ENCODE measurements at regions not wholly inside any gene's neighbourhood (a gene's known extent, or its start where the extent isn't known, plus 50 kb on each side); places are given as distances from the start of the nearest gene placed in this dataset.

GRCh38 chr2:122357998-122358397, 602.5 kb downstream of the TSN start:
- H3K4me1 Mint-ChIP-seq = no peaks in the 10 kb centered on the region
- H3K9me3 Mint-ChIP-seq = peaks cover 5% of the 10 kb centered on the region

GRCh38 chr2:122358729-122359128, 603.3 kb downstream of the TSN start:
- no peak overlapping the region for H3K27ac Mint-ChIP-seq
- H3K36me3 Mint-ChIP-seq = no peaks in the 10 kb centered on the region
- H3K4me3 Mint-ChIP-seq = no peak overlapping the region
- peaks cover 5% of the 10 kb centered on the region for H3K9me3 Mint-ChIP-seq
- H3K4me1 Mint-ChIP-seq = no peaks in the 10 kb centered on the region
- no peaks in the 10 kb centered on the region for H3K27me3 Mint-ChIP-seq

More at GRCh38 chr2:122357998-122358397, 602.5 kb downstream of the TSN start:
- no peaks in the 10 kb centered on the region for H3K36me3 Mint-ChIP-seq
- H3K27me3 Mint-ChIP-seq = peaks cover 2% of the 10 kb centered on the region
- no peak overlapping the region for H3K27ac Mint-ChIP-seq
- no peak overlapping the region for H3K4me3 Mint-ChIP-seq

GRCh38 chr2:122363885-122364284, 608.4 kb downstream of the TSN start:
- Mint-ChIP-seq H3K36me3 (no peaks in the 10 kb centered on the region), H3K27me3 (peaks cover 2% of the 10 kb centered on the region), H3K4me3 (no peak overlapping the region), H3K27ac (no peak overlapping the region), H3K4me1 (no peaks in the 10 kb centered on the region), H3K9me3 (no peaks in the 10 kb centered on the region)

GRCh38 chr2:122366427-122366826, 611.0 kb downstream of the TSN start:
- H3K27me3 Mint-ChIP-seq = peaks cover 2% of the 10 kb centered on the region
- no peak overlapping the region for H3K27ac Mint-ChIP-seq

GRCh38 chr2:122366969-122367645, 611.7 kb downstream of the TSN start:
- no peaks in the 10 kb centered on the region for H3K36me3 Mint-ChIP-seq

More at GRCh38 chr2:122366427-122366826, 611.0 kb downstream of the TSN start:
- H3K9me3 Mint-ChIP-seq = no peaks in the 10 kb centered on the region
- H3K4me3 Mint-ChIP-seq = no peak overlapping the region
- no peaks in the 10 kb centered on the region for H3K4me1 Mint-ChIP-seq
- no peaks in the 10 kb centered on the region for H3K36me3 Mint-ChIP-seq

GRCh38 chr2:122367646-122368010, 612.2 kb downstream of the TSN start:
- Mint-ChIP-seq H3K36me3 (no peaks in the 10 kb centered on the region), H3K27me3 (peaks cover 2% of the 10 kb centered on the region), H3K4me3 (no peak overlapping the region), H3K9me3 (peaks cover 5% of the 10 kb centered on the region), H3K4me1 (no peaks in the 10 kb centered on the region), H3K27ac (no peak overlapping the region)

More at GRCh38 chr2:122366969-122367645, 611.7 kb downstream of the TSN start:
- Mint-ChIP-seq H3K4me1 (no peaks in the 10 kb centered on the region), H3K4me3 (no peak overlapping the region), H3K9me3 (peaks cover under 1% of the 10 kb centered on the region), H3K27ac (no peak overlapping the region), H3K27me3 (peaks cover 2% of the 10 kb centered on the region)

GRCh38 chr2:122368576-122369243, 613.3 kb downstream of the TSN start:
- no peaks in the 10 kb centered on the region for H3K4me1 Mint-ChIP-seq
- no peaks in the 10 kb centered on the region for H3K36me3 Mint-ChIP-seq
- H3K27ac Mint-ChIP-seq = no peak overlapping the region
- H3K9me3 Mint-ChIP-seq = peaks cover 14% of the 10 kb centered on the region
- H3K27me3 Mint-ChIP-seq = peaks cover 2% of the 10 kb centered on the region
- no peak overlapping the region for H3K4me3 Mint-ChIP-seq

- H3K4me1 Mint-ChIP-seq = no peaks in the 10 kb centered on the region
- peaks cover 7% of the 10 kb centered on the region for H3K9me3 Mint-ChIP-seq
- no peaks in the 10 kb centered on the region for H3K27me3 Mint-ChIP-seq
- H3K4me3 Mint-ChIP-seq = no peak overlapping the region
- no peaks in the 10 kb centered on the region for H3K36me3 Mint-ChIP-seq
- no peak overlapping the region for H3K27ac Mint-ChIP-seq
These were observed 623.1 kb downstream of the TSN start for GRCh38 chr2:122378521-122378920.

GRCh38 chr2:122384768-122385333, 629.4 kb downstream of the TSN start:
- Mint-ChIP-seq H3K27ac (no peak overlapping the region), H3K9me3 (peaks cover 24% of the 10 kb centered on the region), H3K4me3 (no peak overlapping the region), H3K27me3 (no peaks in the 10 kb centered on the region), H3K36me3 (no peaks in the 10 kb centered on the region), H3K4me1 (no peaks in the 10 kb centered on the region)

- Mint-ChIP-seq H3K36me3 (no peaks in the 10 kb centered on the region), H3K9me3 (peaks cover 18% of the 10 kb centered on the region), H3K4me3 (no peak overlapping the region), H3K27ac (no peak overlapping the region), H3K27me3 (no peaks in the 10 kb centered on the region), H3K4me1 (no peaks in the 10 kb centered on the region)
These were observed 632.8 kb downstream of the TSN start for GRCh38 chr2:122388208-122388607.

GRCh38 chr2:122389694-122390093, 634.2 kb downstream of the TSN start:
- Mint-ChIP-seq H3K27ac (no peak overlapping the region), H3K9me3 (peaks cover 18% of the 10 kb centered on the region), H3K4me3 (no peak overlapping the region), H3K36me3 (no peaks in the 10 kb centered on the region), H3K4me1 (no peaks in the 10 kb centered on the region), H3K27me3 (no peaks in the 10 kb centered on the region)

GRCh38 chr2:122390406-122390805, 635.0 kb downstream of the TSN start:
- Mint-ChIP-seq H3K9me3 (peaks cover 18% of the 10 kb centered on the region), H3K4me1 (no peaks in the 10 kb centered on the region), H3K4me3 (no peak overlapping the region), H3K36me3 (no peaks in the 10 kb centered on the region), H3K27me3 (no peaks in the 10 kb centered on the region), H3K27ac (no peak overlapping the region)

- Mint-ChIP-seq H3K4me1 (no peaks in the 10 kb centered on the region), H3K9me3 (peaks cover 18% of the 10 kb centered on the region), H3K27me3 (no peaks in the 10 kb centered on the region), H3K4me3 (no peak overlapping the region), H3K36me3 (no peaks in the 10 kb centered on the region), H3K27ac (no peak overlapping the region)
These were observed 636.3 kb downstream of the TSN start for GRCh38 chr2:122391726-122392125.

GRCh38 chr2:122395687-122396086, 640.2 kb downstream of the TSN start:
- peaks cover 5% of the 10 kb centered on the region for H3K9me3 Mint-ChIP-seq

GRCh38 chr2:122411231-122411630, 655.8 kb downstream of the TSN start:
- Mint-ChIP-seq H3K36me3 (no peaks in the 10 kb centered on the region), H3K4me1 (no peaks in the 10 kb centered on the region), H3K4me3 (no peak overlapping the region), H3K9me3 (no peaks in the 10 kb centered on the region), H3K27ac (no peak overlapping the region), H3K27me3 (no peaks in the 10 kb centered on the region)

More at GRCh38 chr2:122395687-122396086, 640.2 kb downstream of the TSN start:
- Mint-ChIP-seq H3K4me1 (no peaks in the 10 kb centered on the region), H3K36me3 (no peaks in the 10 kb centered on the region), H3K4me3 (no peak overlapping the region), H3K27ac (no peak overlapping the region), H3K27me3 (no peaks in the 10 kb centered on the region)

GRCh38 chr2:122412360-122412759, 656.9 kb downstream of the TSN start:
- H3K9me3 Mint-ChIP-seq = no peaks in the 10 kb centered on the region
- no peaks in the 10 kb centered on the region for H3K27me3 Mint-ChIP-seq
- H3K36me3 Mint-ChIP-seq = no peaks in the 10 kb centered on the region
- H3K4me1 Mint-ChIP-seq = no peaks in the 10 kb centered on the region
- H3K4me3 Mint-ChIP-seq = no peak overlapping the region
- no peak overlapping the region for H3K27ac Mint-ChIP-seq
